SK-N-SH (cell line): ENCODE measurements at regions not wholly inside any gene's neighbourhood (a gene's known extent, or its start where the extent isn't known, plus 50 kb on each side); places are given as distances from the start of the nearest gene placed in this dataset.

Experiments used
- CTCF ChIA-PET: fragments of 300-600, 350-600 bp; formaldehyde crosslinking; extraction: SDS; loops from one replicate; lab custom pipeline; 2021; lab: Yijun Ruan, JAX
- POLR2A ChIA-PET: fragments of 350-600 bp; sonication (Branson Sonifier 250); formaldehyde crosslinking; extraction: SDS; loops from one replicate; lab custom pipeline; 2020; ENCODE audit warnings: antibody characterized with exemption, inconsistent platforms; lab: Yijun Ruan, JAX
- DNase-seq: peaks from one replicate; pipeline ENCODE4 v3.0.0; 2012
- H2AFZ ChIP-seq: fragments of 200-600 bp; sonication (generic); 2 replicates; pipeline ENCODE4 v1.8.1; 2016; ENCODE audit warnings: antibody characterized with exemption, mild to moderate bottlenecking, low read depth
- H3F3A ChIP-seq: fragments of 200-600 bp; sonication (generic); replicated peaks from 2 replicates; pipeline ENCODE3; 2016; ENCODE audit warnings: antibody characterized with exemption, mild to moderate bottlenecking; ENCODE audit not compliant: insufficient read depth
- H3K27ac ChIP-seq, 2 experiments: fragments of 200-500 bp in 1 of 2; fragments of 200-600 bp in 1 of 2; sonication (Bioruptor generic) in 1 of 2; sonication (generic), shearing (Covaris generic) in 1 of 2; 2 replicates each; pipeline versions ENCODE4 v1.5.1 to v1.6.1; 2014 to 2016; ENCODE audit warnings: low read depth in 2 of 2, inconsistent platforms in 1 of 2, low read length in 1 of 2, mild to moderate bottlenecking in 1 of 2, mixed read lengths in 1 of 2
- H3K27me3 ChIP-seq: fragments of 200-600 bp; sonication (generic), shearing (Covaris generic); 2 replicates; pipeline ENCODE4 v1.6.1; 2016; ENCODE audit warnings: mixed run types; ENCODE audit not compliant: insufficient read depth
- H3K36me3 ChIP-seq, 2 experiments: fragments of 200-500 bp in 1 of 2; fragments of 200-600 bp in 1 of 2; sonication (Bioruptor generic) in 1 of 2; sonication (generic) in 1 of 2; replicated peaks in 1 of 2; 2 replicates each; pipeline versions ENCODE3 to v1.5.1; 2014 to 2016; ENCODE audit warnings: low read length in 1 of 2, mild to moderate bottlenecking in 1 of 2; ENCODE audit not compliant: insufficient read depth in 2 of 2, control insufficient read depth in 1 of 2
- H3K4me1 ChIP-seq, 2 experiments: fragments of 200-500 bp in 1 of 2; fragments of 200-600 bp in 1 of 2; sonication (Bioruptor generic) in 1 of 2; sonication (generic), shearing (Covaris generic) in 1 of 2; 2 replicates each; pipeline versions ENCODE4 v1.5.1 to v1.6.1; 2014 to 2016; ENCODE audit warnings: low read depth in 1 of 2, low read length in 1 of 2, mixed run types in 1 of 2; ENCODE audit not compliant: insufficient read depth in 2 of 2, control insufficient read depth in 1 of 2
- H3K4me2 ChIP-seq: fragments of 200-600 bp; sonication (generic), shearing (Covaris generic); 2 replicates; pipeline ENCODE4 v1.6.1; 2017; ENCODE audit warnings: mixed run types
- H3K4me3 ChIP-seq, 2 experiments: fragments of 200-500 bp in 1 of 2; fragments of 200-600 bp in 1 of 2; sonication (Bioruptor generic) in 1 of 2; sonication (generic), shearing (Covaris generic) in 1 of 2; 2 replicates each; pipeline versions ENCODE4 v1.5.1 to v1.8.1; 2014 to 2016; ENCODE audit warnings: low read depth in 2 of 2, inconsistent platforms in 1 of 2, low read length in 1 of 2, mild to moderate bottlenecking in 1 of 2, mixed read lengths in 1 of 2, moderate library complexity in 1 of 2
- H3K79me2 ChIP-seq: fragments of 200-600 bp; sonication (generic); 2 replicates; pipeline ENCODE4 v1.8.1; 2017; ENCODE audit warnings: mild to moderate bottlenecking; ENCODE audit not compliant: insufficient read depth
- H3K9ac ChIP-seq: fragments of 200-600 bp; sonication (generic); 2 replicates; pipeline ENCODE4 v1.6.1; 2017; ENCODE audit warnings: mixed run types
- H3K9me2 ChIP-seq: fragments of 200-600 bp; sonication (generic); 2 replicates; pipeline ENCODE4 v1.6.1; 2017; ENCODE audit warnings: mixed run types
- H3K9me3 ChIP-seq: fragments of 200-600 bp; sonication (generic); 2 replicates; pipeline ENCODE4 v1.6.1; 2017; ENCODE audit warnings: mixed run types, mild to moderate bottlenecking, moderate library complexity
- H4K20me1 ChIP-seq: fragments of 200-600 bp; sonication (generic); 2 replicates; pipeline ENCODE4 v1.6.1; 2017; ENCODE audit warnings: mild to moderate bottlenecking, mixed run types; ENCODE audit not compliant: insufficient read depth
- ELF1 ChIP-seq: IDR thresholded peaks from 2 replicates; pipeline ENCODE4 v1.4.0; 2012
- EP300 ChIP-seq, 2 experiments: IDR thresholded peaks; 2 replicates each; pipeline versions ENCODE4 v1.4.0 to v1.6.1; 2012; ENCODE audit warnings: borderline replicate concordance in 1 of 2, low read depth in 1 of 2, low read length in 1 of 2
- FOSL2 ChIP-seq: IDR thresholded peaks from 2 replicates; pipeline ENCODE4 v1.4.0; 2012; ENCODE audit warnings: low read depth, mild to moderate bottlenecking, moderate library complexity, borderline replicate concordance
- GABPA ChIP-seq: IDR thresholded peaks from 2 replicates; pipeline ENCODE4 v1.4.0; 2012; ENCODE audit warnings: low read depth, mild to moderate bottlenecking
- JUND ChIP-seq: IDR thresholded peaks from 2 replicates; pipeline ENCODE4 v1.4.0; 2012
- MXI1 ChIP-seq: IDR thresholded peaks from 2 replicates; pipeline ENCODE4 v1.6.1; 2012; ENCODE audit warnings: mild to moderate bottlenecking, low read depth, low read length, improper control_type of control experiment
- NFIC ChIP-seq: IDR thresholded peaks from 2 replicates; pipeline ENCODE4 v1.4.0; 2012; ENCODE audit warnings: borderline replicate concordance
- NRF1 ChIP-seq: IDR thresholded peaks from 2 replicates; pipeline ENCODE4 v1.6.1; 2012; ENCODE audit warnings: low read depth, mild to moderate bottlenecking, low read length
- POLR2AphosphoS5 ChIP-seq: IDR thresholded peaks from 2 replicates; pipeline ENCODE4 v1.6.1; 2012; ENCODE audit warnings: low read depth, low read length
- SIN3A ChIP-seq: IDR thresholded peaks from 2 replicates; pipeline ENCODE4 v1.6.1; 2012; ENCODE audit warnings: low read depth, mild to moderate bottlenecking, low read length, moderate library complexity, borderline replicate concordance
- SMC3 ChIP-seq: IDR thresholded peaks from 2 replicates; pipeline ENCODE4 v1.6.1; 2012; ENCODE audit warnings: low read depth, low read length, improper control_type of control experiment
- TCF12 ChIP-seq: IDR thresholded peaks from 2 replicates; pipeline ENCODE4 v1.4.0; 2012
- TEAD4 ChIP-seq: IDR thresholded peaks from 2 replicates; pipeline ENCODE4 v1.4.0; 2012; ENCODE audit warnings: mild to moderate bottlenecking, borderline replicate concordance; ENCODE audit not compliant: insufficient read depth
- USF2 ChIP-seq: fragments of 150-350 bp; IDR thresholded peaks from 2 replicates; pipeline ENCODE4 v1.6.1; 2017; ENCODE audit warnings: antibody characterized with exemption, low read length, low read depth, borderline replicate concordance
- YY1 ChIP-seq: IDR thresholded peaks from 2 replicates; pipeline ENCODE4 v1.4.0; 2012; ENCODE audit warnings: low read depth, mild to moderate bottlenecking
- WGBS: methylation state at CpG from one replicate; pipeline ENCODE4 v1.1.6; 2017; ENCODE audit warnings: low lambda C conversion rate; 5-methylcytosine and 5-hydroxymethylcytosine counted together
- TF ChIP-seq, protein P1 (sequence below): IDR thresholded peaks from 2 replicates; pipeline ENCODE4 v1.4.0; 2012; ENCODE audit warnings: low read depth, borderline replicate concordance
- TF ChIP-seq, protein P2 (sequence below): IDR thresholded peaks from 2 replicates; pipeline ENCODE4; 2012

- no peaks in the 10 kb centered on the region for H4K20me1 ChIP-seq
- no peaks in the 10 kb centered on the region for H3K9me2 ChIP-seq
- WGBS = 32% methylated on average over 5 of the region's 5 CpGs
- H3K36me3 ChIP-seq = no peaks in the 10 kb centered on the region
- no peaks in the 10 kb centered on the region for H3K79me2 ChIP-seq
- H3K9me3 ChIP-seq = no peaks in the 10 kb centered on the region
- no peak overlapping the region for H3K4me3 ChIP-seq
- TF ChIP-seq TEAD4 = 0 out of 2 replicates have a peak, but pooled peaks have one; percentile 35
- peak; percentile 37 to 53; a peak in 1 of 4 replicates for TF ChIP-seq EP300 (IDR thresholded peaks at IDR 0.05; ENCODE audit: borderline replicate concordance in 1 of 2, low read depth in 1 of 2, low read length in 1 of 2)
- TF ChIP-seq, protein P1, sequence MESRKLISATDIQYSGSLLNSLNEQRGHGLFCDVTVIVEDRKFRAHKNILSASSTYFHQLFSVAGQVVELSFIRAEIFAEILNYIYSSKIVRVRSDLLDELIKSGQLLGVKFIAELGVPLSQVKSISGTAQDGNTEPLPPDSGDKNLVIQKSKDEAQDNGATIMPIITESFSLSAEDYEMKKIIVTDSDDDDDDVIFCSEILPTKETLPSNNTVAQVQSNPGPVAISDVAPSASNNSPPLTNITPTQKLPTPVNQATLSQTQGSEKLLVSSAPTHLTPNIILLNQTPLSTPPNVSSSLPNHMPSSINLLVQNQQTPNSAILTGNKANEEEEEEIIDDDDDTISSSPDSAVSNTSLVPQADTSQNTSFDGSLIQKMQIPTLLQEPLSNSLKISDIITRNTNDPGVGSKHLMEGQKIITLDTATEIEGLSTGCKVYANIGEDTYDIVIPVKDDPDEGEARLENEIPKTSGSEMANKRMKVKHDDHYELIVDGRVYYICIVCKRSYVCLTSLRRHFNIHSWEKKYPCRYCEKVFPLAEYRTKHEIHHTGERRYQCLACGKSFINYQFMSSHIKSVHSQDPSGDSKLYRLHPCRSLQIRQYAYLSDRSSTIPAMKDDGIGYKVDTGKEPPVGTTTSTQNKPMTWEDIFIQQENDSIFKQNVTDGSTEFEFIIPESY = no peak
- TF ChIP-seq NRF1 = no peak
- TF ChIP-seq SMC3 = no peak
- TF ChIP-seq, protein P2, sequence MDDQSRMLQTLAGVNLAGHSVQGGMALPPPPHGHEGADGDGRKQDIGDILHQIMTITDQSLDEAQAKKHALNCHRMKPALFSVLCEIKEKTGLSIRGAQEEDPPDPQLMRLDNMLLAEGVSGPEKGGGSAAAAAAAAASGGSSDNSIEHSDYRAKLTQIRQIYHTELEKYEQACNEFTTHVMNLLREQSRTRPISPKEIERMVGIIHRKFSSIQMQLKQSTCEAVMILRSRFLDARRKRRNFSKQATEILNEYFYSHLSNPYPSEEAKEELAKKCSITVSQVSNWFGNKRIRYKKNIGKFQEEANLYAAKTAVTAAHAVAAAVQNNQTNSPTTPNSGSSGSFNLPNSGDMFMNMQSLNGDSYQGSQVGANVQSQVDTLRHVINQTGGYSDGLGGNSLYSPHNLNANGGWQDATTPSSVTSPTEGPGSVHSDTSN = peak; percentile 97
- peak; percentile 48; the same call in 1 of the 2 replicates for TF ChIP-seq FOSL2
- TF ChIP-seq NFIC = peak; percentile 80
- peak; percentile 50; the same call in 1 of the 2 replicates for TF ChIP-seq POLR2AphosphoS5
- TF ChIP-seq SIN3A = peak; percentile 84
- peak; percentile 79 for TF ChIP-seq TCF12
- peak; percentile 74 for TF ChIP-seq JUND
- CTCF ChIA-PET = interaction anchor here (1.0 to 1.2 kb wide), 2 partner anchors 14 to 177 kb away, joined by 3 read pairs; no protein-coding TSS in a partner anchor
- H3K4me1 ChIP-seq = peaks cover 0 to 7% of the 10 kb centered on the region in 2 experiments; a peak in 3 of 4 replicates
- POLR2A ChIA-PET = no interaction called here
- no peak for DNase-seq
- no peak overlapping the region for H2AFZ ChIP-seq
- H3K27ac ChIP-seq = peak overlapping the region; percentile 36 to 55; a peak in 3 of 4 replicates
- H3K4me2 ChIP-seq = no peak overlapping the region
- no peaks in the 10 kb centered on the region for H3K27me3 ChIP-seq
- peaks cover 17% of the 10 kb centered on the region for H3F3A ChIP-seq
- H3K9ac ChIP-seq = no peak overlapping the region
Observed at GRCh38 chr10:21092683-21093524, 195.8 kb upstream of the NEBL start.

DNA sequence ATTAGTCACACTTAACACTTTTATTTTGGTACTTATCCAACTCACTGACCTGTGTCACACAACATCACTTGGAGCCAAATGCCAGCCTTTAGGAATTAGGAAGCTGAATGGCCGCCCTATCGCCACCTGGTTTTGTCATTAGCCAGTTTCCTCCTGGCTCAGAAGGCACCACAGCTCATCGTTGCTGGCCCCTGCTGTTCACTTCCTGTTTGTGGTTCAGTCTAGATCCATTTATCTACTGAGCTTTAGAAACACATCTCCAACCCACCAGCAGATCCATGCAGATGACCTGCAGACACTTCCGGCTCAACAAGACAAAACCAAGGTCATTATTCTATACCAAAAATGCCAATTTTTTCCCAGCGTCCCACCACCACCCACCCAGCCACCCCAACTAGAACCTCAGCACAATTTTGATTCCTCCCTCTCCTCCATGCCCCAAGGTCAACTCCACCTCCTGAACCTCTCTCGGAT lies 193.5 kb upstream of the NEBL start:
- DNase-seq = no peak
- CTCF ChIA-PET = interaction anchor here (1.2 to 2.4 kb wide), 3 partner anchors 12 to 21 kb away, joined by 3 to 7 read pairs (median 3); no protein-coding TSS in a partner anchor
- POLR2A ChIA-PET = no interaction called here

More for the DNA sequence above, 193.5 kb upstream of the NEBL start:
- 91% methylated on average over 6 of the region's 6 CpGs for WGBS
- no peak overlapping the region for H2AFZ ChIP-seq
- H3K79me2 ChIP-seq = no peaks in the 10 kb centered on the region
- no peak overlapping the region for H3K4me2 ChIP-seq
- H3K9ac ChIP-seq = no peak overlapping the region
- no peaks in the 10 kb centered on the region for H3K36me3 ChIP-seq
- no peaks in the 10 kb centered on the region for H4K20me1 ChIP-seq
- no peak for TF ChIP-seq MXI1
- no peak for TF ChIP-seq NFIC
- no peak for TF ChIP-seq ELF1
- TF ChIP-seq GABPA = no peak
- no peak for TF ChIP-seq YY1
- no peak for TF ChIP-seq USF2
- no peak for TF ChIP-seq FOSL2
- H3K4me1 ChIP-seq = peaks cover 0 to 4% of the 10 kb centered on the region in 2 experiments; a peak in 3 of 4 replicates
- H3K9me2 ChIP-seq = no peaks in the 10 kb centered on the region
- H3F3A ChIP-seq = peaks cover 17% of the 10 kb centered on the region
- H3K27me3 ChIP-seq = no peaks in the 10 kb centered on the region
- no peak overlapping the region for H3K4me3 ChIP-seq
- no peaks in the 10 kb centered on the region for H3K9me3 ChIP-seq
- H3K27ac ChIP-seq = no peak overlapping the region
